ENCODE measurements at regions not wholly inside any gene's neighbourhood (a gene's known extent, or its start where the extent isn't known, plus 50 kb on each side); places are given as distances from the start of the nearest gene placed in this dataset.
A peak's percentile ranks its signal among the peaks of the same experiment; 100 is the strongest.
"Not testable (repeated sequence)": the region's sequence is repeated elsewhere in the genome, so short reads cannot be mapped to it uniquely, and the experiment has no call there.

DNA sequence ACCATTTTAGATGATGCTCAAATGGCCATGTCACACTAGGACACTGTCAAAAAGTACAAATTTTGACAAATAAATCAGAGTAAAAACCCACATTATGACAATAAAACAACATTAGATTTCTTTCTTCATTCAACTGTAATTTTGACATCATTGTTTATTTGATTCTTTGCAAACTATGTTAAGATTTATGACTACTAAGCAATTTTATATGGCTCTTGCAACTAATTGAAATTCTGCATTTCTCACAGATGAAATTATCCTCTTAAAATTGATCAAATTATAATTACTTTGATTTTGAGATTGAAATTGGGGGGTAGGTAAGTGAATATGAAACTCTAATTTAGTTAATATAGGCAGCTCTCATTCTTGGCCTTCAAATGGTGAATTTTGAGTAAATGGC is 59.8 kb downstream of the ATOH1 start:
- DNase-seq, result no peak

DNA sequence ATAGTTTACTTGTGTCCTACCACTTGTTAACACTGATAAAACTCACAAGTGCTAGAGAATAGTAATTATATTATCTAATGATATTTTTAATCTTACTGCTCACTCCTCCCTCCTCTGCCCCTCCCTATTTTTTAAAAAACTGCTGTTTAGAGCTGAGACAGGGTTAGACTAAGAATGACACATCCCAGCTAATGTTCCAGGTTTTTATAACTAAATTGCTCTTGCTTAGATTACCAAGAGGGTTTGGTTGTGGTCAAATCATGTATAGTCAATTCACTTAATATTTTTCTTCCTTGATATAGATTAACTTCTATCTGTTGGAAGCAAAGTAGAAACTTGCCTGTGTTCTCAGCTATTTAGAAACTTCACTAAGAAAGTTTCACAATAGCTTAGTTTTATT is 60.2 kb downstream of the ATOH1 start:
- no peak for DNase-seq

DNA sequence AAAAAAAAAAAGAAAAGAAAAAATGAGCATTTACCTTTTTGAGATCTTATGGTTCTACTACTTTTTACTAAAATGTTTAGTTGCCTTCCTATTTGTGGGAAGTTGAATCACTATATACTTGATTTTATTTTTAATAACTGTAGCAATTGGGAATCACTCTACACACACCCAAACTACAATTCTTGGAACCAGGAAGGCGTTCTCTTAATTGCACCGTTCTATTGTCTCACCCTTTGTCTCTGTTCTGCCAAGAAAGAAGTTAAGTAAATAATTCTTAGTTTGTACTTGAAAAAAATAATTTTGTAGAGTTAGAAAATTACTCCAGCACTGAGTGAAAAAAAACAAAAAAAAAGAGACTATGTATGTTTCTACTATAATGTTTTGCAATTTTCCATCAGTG is 62.7 kb downstream of the ATOH1 start:
- DNase-seq, result no peak

DNA sequence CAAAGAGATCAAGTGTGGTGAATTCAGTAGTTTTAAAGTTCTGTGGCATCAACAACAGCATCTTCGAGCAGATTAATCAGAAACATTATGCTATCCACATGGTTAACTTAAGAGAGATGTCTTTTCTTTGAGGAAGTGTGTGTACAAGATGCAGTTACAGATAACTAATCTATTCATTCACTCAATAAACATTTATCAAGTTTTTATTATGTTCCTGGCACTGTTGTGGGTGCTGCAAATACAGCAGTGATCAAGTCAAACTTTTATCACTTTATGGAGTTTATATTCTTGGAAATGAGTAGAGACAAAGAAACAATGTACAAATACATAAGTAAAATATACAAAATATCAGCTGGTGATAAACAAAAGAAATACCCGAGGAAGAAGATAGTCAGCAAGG is 66.4 kb downstream of the ATOH1 start:
- no peak for DNase-seq

DNA sequence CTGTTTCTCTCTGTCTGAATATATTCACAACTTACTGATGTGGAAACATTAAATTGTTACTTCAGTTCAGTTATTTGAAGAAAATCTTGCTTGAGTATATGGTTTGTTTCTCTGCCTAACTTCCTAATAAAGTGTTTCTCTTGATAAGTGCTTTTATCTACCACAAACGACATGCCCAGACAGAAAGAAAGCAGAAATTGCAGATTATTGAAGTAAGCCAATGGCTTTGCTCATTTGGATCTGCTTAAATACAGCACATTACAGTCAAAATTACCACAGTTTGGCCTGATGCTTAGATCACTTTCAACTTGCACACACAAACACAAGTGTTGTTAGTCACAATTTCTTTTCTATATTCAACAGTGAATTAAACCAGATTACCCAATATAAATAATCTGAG is 68.0 kb downstream of the ATOH1 start:
- no peak for DNase-seq

DNA sequence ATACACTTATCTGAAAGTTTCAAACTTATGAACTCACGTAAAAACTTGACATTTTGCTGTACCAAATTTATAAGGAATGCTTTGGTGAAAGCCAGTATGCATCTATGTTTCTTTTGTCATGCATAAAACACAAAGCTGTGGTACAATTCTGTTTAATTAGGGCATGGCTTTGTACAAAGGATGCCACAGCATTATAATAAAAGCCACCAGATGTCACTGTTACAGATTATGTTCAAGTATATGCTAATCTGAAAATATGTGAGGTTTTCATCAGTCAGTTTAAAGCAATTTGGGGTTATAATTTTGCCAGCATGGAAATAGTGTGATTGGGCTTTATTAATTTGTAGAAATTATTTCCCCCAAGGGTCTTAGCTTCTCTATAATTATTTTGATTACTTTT is 69.0 kb downstream of the ATOH1 start:
- DNase-seq, result peak; percentile 33

DNA sequence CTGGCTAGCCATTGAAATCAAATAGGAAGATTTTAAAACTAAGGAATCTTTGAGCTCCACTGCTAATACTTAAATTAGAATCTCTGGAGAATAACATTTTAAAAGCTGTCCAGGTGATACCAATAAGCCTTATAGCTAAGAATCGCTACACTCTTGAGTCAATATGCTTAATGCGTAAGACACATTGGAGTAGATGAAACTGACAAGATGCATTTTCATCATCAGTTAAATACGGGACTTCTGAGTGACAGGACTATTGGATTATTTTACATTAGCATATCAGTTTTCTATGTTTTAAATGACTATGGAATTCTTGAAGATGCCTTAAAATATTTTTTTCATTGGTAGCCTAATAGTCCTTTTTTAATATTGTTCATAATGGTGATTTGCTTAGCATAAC is 80.2 kb downstream of the ATOH1 start:
- no peak for DNase-seq

DNA sequence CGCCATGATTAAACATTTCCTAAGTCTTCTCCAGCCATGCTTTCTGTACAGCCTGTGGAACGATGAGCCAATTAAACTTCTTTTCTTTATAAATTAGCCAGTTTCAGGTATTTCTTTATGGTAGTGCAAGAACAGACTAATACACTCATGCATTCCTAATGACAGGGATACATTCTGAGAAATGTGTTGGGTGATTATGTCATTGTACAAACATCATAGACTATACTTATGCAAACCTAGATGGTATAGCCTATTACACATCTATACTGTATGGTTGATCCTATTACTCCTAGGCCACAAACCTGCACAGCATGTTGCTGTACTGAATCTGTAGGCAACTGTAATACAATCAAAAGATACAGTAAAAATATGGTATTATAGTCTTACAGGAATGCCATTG is 83.1 kb downstream of the ATOH1 start:
- no peak for DNase-seq

DNA sequence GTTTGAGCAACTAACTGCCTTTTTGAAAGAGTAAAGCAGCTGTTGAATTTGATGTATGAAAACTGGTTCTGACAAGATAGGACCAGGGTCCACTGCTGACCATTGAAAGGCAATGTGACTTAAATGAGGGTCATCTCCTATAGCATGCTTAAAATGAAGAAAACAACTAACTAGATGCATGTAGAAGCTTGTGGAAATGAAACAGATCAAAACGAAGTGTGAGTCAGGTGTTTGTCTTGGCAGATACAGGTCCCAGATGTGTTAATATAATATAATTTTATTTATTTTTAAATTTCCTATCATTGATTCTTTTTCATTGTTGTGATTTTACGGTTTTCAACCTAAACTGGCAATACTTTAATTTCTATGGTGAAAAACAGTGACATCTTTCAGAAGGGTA is 83.6 kb downstream of the ATOH1 start:
- DNase-seq, result no peak

DNA sequence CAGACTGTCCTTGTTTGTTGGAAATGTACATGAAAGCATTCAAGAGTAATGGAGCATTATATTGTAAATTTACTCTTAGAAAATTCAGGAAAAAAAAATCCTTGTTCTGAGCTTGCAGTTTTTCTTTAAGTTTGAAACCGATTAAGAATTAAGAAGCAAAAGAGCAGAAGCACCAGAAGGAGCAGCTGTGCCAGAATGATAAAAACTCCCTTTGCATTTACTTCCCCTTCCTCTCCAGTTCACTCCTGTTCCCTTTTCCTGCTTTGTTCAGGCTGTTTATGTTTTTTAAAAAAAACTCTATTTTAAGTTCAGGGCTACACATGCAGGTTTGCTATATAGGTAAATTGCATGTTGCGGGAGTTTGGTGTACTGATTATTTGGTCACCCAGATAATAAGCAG is 90.3 kb downstream of the ATOH1 start:
- DNase-seq, result no peak

DNA sequence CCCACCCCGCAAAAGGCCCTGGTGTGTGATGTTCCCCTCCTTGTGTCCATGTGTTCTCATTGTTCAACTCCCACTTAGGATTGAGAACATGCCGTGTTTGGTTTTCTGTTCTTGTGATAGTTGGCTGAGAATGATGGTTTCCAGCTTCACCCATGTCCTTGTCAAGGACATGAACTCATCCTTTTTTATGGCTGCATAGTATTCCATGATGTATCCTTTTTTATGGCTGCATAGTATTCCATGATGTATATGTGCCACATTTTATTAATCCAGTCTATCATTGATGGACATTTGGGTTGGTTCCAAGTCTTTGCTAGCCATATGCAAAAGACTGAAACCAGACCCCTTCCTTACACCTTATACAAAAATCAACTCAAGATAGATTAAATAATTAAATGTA is 95.0 kb downstream of the ATOH1 start:
- DNase-seq, result not testable (repeated sequence)

DNA sequence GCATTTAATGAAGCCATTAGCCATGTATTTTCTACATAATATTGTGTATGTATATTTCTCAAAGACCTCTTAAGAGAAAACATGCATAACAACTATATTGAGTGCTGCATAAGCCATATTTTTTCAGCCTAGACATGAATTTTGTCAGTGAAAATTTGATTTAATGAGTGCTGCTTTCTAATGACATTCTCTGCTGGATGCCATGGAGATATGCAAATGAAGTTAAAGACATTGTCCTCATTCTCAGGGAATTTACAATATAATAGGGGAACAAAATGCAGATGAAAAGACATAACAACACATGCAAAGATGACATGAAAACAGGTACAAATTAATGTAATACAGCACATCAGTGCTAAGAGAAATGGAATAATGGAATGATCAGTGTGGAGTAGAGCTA is 118.7 kb downstream of the ATOH1 start:
- no peak for DNase-seq

DNA sequence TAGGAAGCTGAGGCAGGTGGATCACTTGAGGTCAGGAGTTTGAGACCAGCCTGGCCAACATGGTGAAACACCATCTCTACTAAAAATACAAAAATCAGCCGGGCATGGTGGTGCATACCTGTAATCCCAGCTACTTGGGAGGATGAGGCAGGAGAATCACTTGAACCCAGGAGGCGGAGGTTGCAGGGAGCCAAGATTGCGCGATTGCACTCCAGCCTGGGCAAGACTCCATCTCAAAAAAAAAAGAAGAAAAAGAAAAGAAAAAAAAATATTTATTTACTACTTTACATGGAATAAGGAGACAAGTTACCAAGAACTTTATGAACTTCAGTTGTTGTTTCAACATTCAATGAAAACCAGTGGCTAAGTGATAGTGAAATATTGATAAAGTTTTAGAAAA is 121.7 kb downstream of the ATOH1 start:
- DNase-seq, result not testable (repeated sequence)

DNA sequence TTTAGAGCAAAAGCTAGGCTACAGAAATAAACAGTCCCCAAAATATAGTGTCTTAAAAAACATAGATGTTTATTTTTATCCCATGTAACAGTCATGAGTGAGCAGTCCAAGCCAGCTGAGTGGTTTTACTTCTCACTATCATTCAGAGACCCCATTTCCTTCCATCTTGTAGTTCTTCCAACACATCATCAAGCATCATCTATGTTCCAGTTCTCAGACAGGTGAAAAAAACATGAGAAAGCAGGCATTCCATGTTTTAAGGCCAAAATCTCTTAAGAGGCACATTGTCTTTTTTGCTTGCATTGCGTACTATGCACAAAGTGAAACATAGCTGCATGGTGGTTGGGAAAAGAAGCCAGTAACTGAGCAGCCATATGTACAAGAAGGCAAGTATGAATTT is 128.6 kb downstream of the ATOH1 start:
- no peak for DNase-seq

DNA sequence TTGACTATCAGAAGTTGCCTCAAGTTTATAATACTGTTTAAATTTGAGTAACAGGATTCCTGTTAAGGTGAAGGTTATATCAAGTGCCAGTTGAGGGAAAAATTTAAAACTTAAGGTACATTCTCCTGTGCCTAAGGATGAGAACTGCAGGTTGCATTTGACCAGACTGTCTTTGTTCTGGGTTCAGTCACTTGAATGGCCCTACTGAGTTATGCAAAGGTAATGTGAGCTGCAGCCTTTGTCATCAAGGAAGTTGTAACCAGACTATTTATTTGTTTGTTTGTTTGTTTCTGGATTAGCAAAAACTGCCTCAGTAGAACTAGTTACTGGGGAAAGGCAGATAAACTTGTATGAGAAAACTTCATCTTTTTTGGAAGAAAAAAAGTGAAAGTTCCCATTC is 131.9 kb downstream of the ATOH1 start:
- DNase-seq, result no peak

DNA sequence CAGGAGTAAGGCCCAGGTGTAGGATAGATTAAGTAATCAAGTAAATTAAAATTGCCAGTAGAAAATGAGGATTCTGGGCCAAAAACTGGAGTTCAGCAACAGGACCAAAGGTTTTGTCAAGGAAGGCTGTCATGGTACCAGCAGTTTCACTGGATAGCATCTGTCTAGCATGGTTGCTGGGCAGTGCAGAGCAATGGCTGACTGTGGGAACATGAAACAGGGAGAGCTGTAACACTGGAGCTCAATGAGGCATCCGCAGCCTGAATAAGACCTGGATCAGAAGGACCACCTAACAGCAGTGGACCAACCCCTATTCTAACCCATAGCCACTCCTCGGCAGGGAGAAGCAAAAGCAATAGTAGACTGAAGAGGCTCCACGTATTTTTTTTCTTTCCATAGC is 132.4 kb downstream of the ATOH1 start:
- DNase-seq, result no peak

DNA sequence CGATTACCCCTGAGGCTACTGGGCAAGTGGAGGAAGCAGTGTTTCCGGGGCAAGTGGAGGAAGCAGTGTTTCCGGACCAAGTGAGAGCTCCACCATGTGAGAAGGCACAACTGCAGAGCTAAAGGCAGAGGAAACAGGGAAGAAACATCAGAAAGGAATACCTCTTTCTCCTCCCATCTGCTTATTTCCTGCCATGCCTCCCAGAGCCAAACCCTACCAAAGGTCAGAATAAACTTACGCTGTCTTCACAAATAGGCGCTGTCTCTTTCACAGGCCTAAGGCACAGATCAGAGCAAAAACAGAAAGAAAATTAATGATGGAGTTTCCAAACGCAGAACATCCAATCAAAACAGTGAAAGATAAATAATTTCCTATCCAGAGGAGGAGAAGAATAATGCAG is 153.0 kb downstream of the ATOH1 start:
- DNase-seq, result no peak

DNA sequence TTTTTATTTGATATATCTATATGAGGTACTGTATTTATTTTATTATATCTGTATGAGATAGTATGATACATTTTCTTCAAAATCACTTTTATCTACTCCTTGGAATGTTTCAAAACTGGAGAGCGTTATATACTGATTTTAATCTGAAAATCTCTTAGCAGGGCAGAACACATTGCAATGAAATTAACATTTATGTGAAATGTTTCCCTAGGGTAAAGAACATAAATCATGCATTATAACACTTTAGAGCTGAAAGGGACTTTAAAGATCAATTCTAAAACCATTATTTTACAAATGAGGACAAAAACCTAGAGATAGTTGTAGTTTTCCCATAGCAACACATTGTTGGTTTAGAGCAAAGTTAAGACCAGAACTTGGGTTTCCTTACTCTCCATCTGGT is 153.7 kb downstream of the ATOH1 start:
- no peak for DNase-seq

DNA sequence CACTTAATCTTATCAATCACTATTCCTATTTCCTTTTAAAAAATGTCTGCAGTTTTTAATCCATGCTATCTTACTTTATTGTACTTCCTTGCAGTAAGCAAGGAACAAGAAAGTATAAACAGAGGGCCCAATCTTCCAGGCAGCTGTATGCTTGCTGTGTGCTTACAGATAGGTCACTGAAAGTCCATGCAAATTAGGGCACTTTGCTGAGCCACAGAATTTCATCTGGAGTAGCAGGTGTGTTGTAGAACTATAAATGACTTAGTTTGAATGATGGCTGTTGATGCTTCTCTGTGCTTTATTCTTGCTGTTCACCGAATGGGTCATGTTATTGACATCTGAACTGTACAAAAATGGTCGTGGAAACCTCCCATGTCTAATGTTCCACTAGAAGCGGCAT is 154.6 kb downstream of the ATOH1 start:
- no peak for DNase-seq

DNA sequence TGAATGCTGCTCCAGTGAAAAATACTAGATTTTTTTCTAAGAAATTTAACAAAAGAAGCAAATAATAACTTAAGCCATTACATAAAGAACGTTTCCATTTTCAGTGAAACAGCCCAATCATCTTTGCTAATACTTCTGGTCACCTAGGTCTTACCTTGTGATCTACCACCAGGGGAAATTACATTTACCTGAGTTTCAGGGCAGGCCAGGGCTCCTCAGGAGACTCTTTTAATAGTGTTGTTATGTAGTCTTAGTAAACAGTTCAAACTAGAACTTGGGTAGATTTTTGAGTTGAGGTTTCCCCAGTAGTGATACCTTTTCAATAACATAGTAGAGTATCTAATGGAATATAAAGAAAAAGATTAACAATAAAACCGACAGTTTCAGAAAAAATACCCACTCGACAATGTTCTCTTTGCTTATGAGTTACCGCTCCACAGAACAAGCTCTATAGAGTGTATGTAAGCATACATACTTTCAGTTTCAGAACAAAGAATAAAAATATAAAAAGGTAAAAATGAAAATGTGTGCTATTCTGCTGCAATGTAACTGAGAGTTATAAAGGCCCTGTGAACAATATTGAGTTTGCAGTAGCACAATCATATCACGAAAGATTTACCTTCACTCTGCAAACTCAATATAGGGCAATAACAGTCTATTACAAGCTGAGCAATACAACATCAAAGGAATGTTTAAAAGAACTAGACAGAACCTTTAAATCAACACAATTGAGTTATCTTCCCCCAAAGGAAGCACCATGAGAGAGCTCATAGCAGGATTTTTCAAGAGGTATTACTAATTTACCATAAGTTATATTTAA is 165.8 kb downstream of the ATOH1 start:
- no peak for DNase-seq

DNA sequence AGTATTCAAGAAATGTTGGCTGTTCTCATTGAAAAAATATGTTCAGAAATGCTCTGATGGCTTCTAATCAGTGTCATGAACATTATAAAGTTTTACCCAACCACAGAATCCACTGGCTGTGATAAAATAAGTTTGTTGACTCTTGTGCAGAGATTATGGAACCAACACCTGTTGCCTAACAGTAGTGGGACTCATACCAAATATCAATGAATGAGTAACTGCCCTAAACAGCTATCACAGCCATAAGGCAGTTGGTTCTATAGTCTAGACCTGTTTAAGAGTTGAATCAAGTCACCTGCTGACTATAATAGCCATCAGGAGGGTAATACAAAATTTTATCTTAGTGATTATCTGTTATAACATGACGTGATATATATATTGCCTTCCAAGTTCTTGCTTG is 168.3 kb downstream of the ATOH1 start:
- DNase-seq, result no peak

DNA sequence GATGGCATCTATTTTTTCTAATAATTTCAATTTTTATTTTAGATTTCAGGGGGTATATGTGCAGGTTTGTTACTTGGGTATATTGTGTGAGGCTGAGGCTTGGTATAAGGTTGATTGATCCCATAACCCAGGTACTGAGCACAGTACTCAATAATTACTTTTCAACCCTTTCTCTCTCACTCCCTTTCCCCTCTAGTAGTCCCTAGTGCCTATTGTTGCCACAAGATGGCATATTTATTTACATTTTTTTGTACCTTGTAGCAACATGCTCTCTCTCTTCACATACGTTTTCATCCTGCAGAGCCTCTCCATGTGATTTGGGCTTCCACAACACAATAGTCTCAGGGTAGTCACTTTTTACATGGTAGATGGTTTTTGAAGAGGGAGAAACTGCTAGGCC is 172.0 kb downstream of the ATOH1 start:
- DNase-seq, result no peak

DNA sequence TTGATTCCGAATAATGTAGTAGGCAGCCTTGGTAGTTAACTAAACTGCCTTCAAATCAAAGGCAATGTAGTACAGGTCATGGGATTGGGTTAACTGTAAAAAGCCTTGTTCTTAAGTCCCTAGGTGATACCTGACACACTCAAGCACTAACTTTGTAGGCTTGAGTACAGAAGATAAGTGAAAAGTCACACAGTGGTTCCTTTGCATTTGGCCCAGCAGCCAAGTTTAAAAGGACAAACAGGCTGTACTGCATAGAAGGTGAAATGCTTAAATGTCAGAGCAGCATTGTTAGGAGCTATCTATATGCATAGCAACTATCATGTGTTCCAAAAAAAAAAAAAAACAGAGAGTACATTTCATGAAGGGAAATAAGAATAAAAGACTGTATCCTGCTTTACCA is 178.4 kb downstream of the ATOH1 start:
- no peak for DNase-seq

DNA sequence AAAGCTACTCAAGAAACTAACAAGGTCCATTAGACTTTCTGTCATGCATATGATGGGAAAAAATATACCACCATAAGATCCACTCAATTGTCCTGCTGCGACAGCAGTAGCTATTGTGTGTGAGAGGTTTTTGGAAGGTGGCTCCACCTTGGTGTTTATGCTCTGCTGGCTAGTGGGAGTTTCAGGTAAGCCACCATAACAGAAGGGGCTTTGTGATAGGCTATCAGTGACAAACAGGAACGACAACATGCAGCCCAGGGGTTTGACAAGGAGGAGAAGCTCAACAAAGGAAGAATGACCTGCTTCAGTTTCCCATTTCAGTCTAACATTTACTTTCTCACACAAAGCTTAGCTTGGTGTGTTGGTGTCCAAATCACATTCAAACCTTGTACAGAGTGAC is 182.6 kb downstream of the ATOH1 start:
- no peak for DNase-seq

DNA sequence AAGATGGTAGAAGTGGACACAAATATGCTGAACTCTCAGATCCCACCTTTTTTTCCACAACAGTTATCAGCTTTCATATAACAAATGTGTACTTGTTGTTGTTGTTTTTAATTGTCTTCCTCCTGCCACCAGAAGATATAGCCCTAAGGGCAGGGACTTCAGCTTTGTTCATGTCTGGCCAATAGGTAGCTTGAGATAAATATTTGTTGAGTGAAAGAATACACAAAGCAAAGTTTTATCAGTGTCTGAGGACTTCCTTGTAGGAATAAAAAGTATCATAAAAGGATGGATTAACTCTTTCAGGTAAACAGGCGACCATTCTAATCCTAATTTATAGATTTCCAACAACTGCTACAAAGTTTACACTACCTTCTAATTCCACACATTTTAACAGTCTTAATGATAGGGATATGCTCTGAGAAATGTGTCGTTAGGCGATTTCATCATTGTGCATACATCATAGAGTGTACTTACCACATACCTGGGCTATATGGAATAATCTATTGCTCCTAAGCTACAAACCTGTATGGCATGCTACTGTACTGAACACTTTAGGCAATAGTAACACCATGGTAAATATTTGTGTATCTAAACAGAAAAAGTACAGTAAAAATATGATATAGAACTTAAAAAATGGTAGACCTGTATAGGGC is 186.1 kb downstream of the ATOH1 start:
- no peak for DNase-seq
